NT2/D1 (cell line): ENCODE measurements at regions not wholly inside any gene's neighbourhood (a gene's known extent, or its start where the extent isn't known, plus 50 kb on each side); places are given as distances from the start of the nearest gene placed in this dataset.

ENCODE experiments used
- SUZ12 ChIP-seq: IDR thresholded peaks from 2 replicates; pipeline ENCODE4 v1.6.1; 2011; ENCODE audit not compliant: insufficient read length, insufficient read depth; ENCODE audit errors: extremely low read depth
- YY1 ChIP-seq: IDR thresholded peaks from 2 replicates; pipeline ENCODE4 v1.6.1; 2011; ENCODE audit not compliant: insufficient read length, insufficient read depth
- ZNF274 ChIP-seq: IDR thresholded peaks from 2 replicates; pipeline ENCODE4 v1.6.1; 2011; ENCODE audit warnings: mild to moderate bottlenecking, low read depth, low read length

- TF ChIP-seq YY1, result no peak
- TF ChIP-seq ZNF274, result no peak
- no peak for TF ChIP-seq SUZ12
These were observed 545.1 kb upstream of the ATP2B1 start for GRCh38 chr12:90253674-90254181.
